ENCODE measurements at regions not wholly inside any gene's neighbourhood (a gene's known extent, or its start where the extent isn't known, plus 50 kb on each side); places are given as distances from the start of the nearest gene placed in this dataset.

GRCh38 chr6:92122746-92123145 is 1296.6 kb downstream of the EPHA7 start:
- H3K27me3 ChIP-seq, result no peaks in the 10 kb centered on the region
- H3K27ac ChIP-seq, result no peak overlapping the region
- TF ChIP-seq POLR2A (IDR thresholded peaks at IDR 0.05), result no peak
- TF ChIP-seq, protein P1, sequence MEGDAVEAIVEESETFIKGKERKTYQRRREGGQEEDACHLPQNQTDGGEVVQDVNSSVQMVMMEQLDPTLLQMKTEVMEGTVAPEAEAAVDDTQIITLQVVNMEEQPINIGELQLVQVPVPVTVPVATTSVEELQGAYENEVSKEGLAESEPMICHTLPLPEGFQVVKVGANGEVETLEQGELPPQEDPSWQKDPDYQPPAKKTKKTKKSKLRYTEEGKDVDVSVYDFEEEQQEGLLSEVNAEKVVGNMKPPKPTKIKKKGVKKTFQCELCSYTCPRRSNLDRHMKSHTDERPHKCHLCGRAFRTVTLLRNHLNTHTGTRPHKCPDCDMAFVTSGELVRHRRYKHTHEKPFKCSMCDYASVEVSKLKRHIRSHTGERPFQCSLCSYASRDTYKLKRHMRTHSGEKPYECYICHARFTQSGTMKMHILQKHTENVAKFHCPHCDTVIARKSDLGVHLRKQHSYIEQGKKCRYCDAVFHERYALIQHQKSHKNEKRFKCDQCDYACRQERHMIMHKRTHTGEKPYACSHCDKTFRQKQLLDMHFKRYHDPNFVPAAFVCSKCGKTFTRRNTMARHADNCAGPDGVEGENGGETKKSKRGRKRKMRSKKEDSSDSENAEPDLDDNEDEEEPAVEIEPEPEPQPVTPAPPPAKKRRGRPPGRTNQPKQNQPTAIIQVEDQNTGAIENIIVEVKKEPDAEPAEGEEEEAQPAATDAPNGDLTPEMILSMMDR (IDR thresholded peaks at IDR 0.05), result no peak
- no peak for TF ChIP-seq POLR2AphosphoS5 (IDR thresholded peaks at IDR 0.05)
- no peak for TF ChIP-seq EP300 (IDR thresholded peaks at IDR 0.05)
- no peaks in the 10 kb centered on the region for H3K36me3 ChIP-seq
- no peaks in the 10 kb centered on the region for H3K9me3 ChIP-seq
- 31 to 40% methylated on average over 3 of the region's 3 CpGs for WGBS, 2 donors
- no peak for ATAC-seq (ENCODE audit: low FRiP score in 2 of 2)
- H3K4me3 ChIP-seq, result no peak overlapping the region
- no peaks in the 10 kb centered on the region for H3K4me1 ChIP-seq
- DNase-seq, result no peak

GRCh38 chr6:92121228-92121627 is 1298.1 kb downstream of the EPHA7 start:
- DNase-seq, result no peak
- Histone ChIP-seq H3K4me1 (no peaks in the 10 kb centered on the region), H3K27ac (no peak overlapping the region), H3K36me3 (no peaks in the 10 kb centered on the region), H3K27me3 (no peaks in the 10 kb centered on the region), H3K9me3 (no peaks in the 10 kb centered on the region), H3K4me3 (no peak overlapping the region)
- WGBS, 2 donors, result 63 to 67% methylated on average over 2 of the region's 2 CpGs
- ATAC-seq (ENCODE audit: low FRiP score in 2 of 2), result no peak
- TF ChIP-seq, protein P1 (IDR thresholded peaks at IDR 0.05), result no peak
- TF ChIP-seq EP300 (IDR thresholded peaks at IDR 0.05) (no peak), POLR2AphosphoS5 (IDR thresholded peaks at IDR 0.05) (no peak), POLR2A (IDR thresholded peaks at IDR 0.05) (no peak)

GRCh38 chr6:92117800-92118199 is 1301.6 kb downstream of the EPHA7 start:
- no peak for TF ChIP-seq POLR2AphosphoS5 (IDR thresholded peaks at IDR 0.05)
- TF ChIP-seq, protein P1 (IDR thresholded peaks at IDR 0.05), result no peak
- no peak for TF ChIP-seq POLR2A (IDR thresholded peaks at IDR 0.05)
- TF ChIP-seq EP300 (IDR thresholded peaks at IDR 0.05), result no peak
- H3K9me3 ChIP-seq, result no peaks in the 10 kb centered on the region
- DNase-seq (no peak), ATAC-seq (ENCODE audit: low FRiP score in 2 of 2) (no peak)
- no peaks in the 10 kb centered on the region for H3K36me3 ChIP-seq
- H3K27ac ChIP-seq, result no peak overlapping the region
- no peaks in the 10 kb centered on the region for H3K27me3 ChIP-seq
- WGBS, 2 donors, result 96 to 100% methylated on average over 1 of the region's 1 CpG
- no peaks in the 10 kb centered on the region for H3K4me1 ChIP-seq
- no peak overlapping the region for H3K4me3 ChIP-seq

DNA sequence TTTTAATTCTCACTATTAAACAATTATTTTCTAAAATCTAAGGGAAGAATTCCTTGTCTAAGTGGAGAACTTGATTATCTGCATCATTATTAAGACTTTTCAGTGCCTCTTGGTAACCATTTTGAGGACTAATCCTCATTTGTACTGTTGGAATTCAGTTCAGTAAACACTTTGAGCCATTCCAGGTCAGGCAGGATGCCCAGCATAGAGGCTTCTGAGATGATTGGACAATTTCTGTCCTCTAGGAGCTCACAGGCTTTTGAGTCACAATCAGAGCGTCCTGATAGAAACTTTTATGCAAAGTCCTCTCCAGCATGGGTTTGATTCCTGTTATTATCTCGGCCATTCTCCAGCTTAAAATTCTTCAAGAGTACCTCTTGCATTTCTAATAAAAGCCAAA is 1304.6 kb downstream of the EPHA7 start:
- no peak for TF ChIP-seq POLR2A (IDR thresholded peaks at IDR 0.05)
- no peak for TF ChIP-seq EP300 (IDR thresholded peaks at IDR 0.05)
- no peak for TF ChIP-seq POLR2AphosphoS5 (IDR thresholded peaks at IDR 0.05)
- TF ChIP-seq, protein P1 (IDR thresholded peaks at IDR 0.05), result no peak
- ATAC-seq (ENCODE audit: low FRiP score in 2 of 2), result no peak
- Histone ChIP-seq H3K9me3 (no peaks in the 10 kb centered on the region), H3K36me3 (no peaks in the 10 kb centered on the region), H3K4me1 (no peaks in the 10 kb centered on the region), H3K27ac (no peak overlapping the region), H3K27me3 (no peaks in the 10 kb centered on the region), H3K4me3 (no peak overlapping the region)
- no peak for DNase-seq
- WGBS, 2 donors, result 48 to 63% methylated on average over 2 of the region's 2 CpGs

- H3K36me3 ChIP-seq, result no peaks in the 10 kb centered on the region
- no peak overlapping the region for H3K4me3 ChIP-seq
- no peaks in the 10 kb centered on the region for H3K4me1 ChIP-seq
- ATAC-seq (ENCODE audit: low FRiP score in 2 of 2) (no peak), DNase-seq (no peak)
- TF ChIP-seq POLR2AphosphoS5 (IDR thresholded peaks at IDR 0.05), result no peak
- TF ChIP-seq EP300 (IDR thresholded peaks at IDR 0.05), result no peak
- TF ChIP-seq, protein P1 (IDR thresholded peaks at IDR 0.05), result no peak
- TF ChIP-seq POLR2A (IDR thresholded peaks at IDR 0.05), result no peak
- H3K27me3 ChIP-seq, result no peaks in the 10 kb centered on the region
- no peaks in the 10 kb centered on the region for H3K9me3 ChIP-seq
- H3K27ac ChIP-seq, result no peak overlapping the region
- WGBS, 2 donors, result 43 to 52% methylated on average over 1 of the region's 1 CpG
These were observed 1305.2 kb downstream of the EPHA7 start for GRCh38 chr6:92114091-92114675.

Measured in upper lobe of left lung (tissue), 6 donors.